Left ventricle myocardium superior (tissue), 1 donor: ENCODE measurements at regions not wholly inside any gene's neighbourhood (a gene's known extent, or its start where the extent isn't known, plus 50 kb on each side); places are given as distances from the start of the nearest gene placed in this dataset.

Experiments
- ATAC-seq: fragments of 200-7000 bp; cut with Tn5 transposase; one replicate; pipeline ENCODE4 v1.9.1; 2020; ENCODE audit warnings: mild to moderate bottlenecking, moderate library complexity
- DNase-seq: peaks from one replicate; pipeline ENCODE4 v3.0.0-alpha.2; 2020
- intact Hi-C: fragments of 100-400 bp; cut with micrococcal nuclease; formaldehyde crosslinking; loops from one replicate; pipeline ENCODE4 v1.11.0; 2022
- donor health status: DM: no; HTN: yes; CAD: no; lungs with severe emphysema.

DNA sequence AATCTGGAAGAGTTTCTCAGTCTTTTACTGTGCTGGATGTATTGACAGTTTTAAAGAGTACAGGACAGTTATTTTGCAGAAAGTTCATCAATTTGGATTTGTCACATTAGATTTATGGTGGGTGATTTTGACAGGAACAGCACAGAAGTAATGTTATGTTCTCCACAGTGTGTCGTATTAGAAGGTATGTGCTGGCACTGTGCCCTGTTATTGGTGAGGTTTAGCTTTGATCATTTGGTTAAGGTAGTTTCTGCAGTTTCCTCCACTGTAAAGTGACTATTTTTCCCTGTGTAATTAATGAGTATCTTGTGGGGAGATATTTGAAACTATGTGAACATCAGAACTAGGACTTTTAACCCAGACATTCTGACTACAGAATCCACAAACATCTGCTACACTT lies 308.5 kb upstream of the TBX3 start:
- no peak for ATAC-seq
- DNase-seq: no peak
- intact Hi-C loops: no loop called here

DNA sequence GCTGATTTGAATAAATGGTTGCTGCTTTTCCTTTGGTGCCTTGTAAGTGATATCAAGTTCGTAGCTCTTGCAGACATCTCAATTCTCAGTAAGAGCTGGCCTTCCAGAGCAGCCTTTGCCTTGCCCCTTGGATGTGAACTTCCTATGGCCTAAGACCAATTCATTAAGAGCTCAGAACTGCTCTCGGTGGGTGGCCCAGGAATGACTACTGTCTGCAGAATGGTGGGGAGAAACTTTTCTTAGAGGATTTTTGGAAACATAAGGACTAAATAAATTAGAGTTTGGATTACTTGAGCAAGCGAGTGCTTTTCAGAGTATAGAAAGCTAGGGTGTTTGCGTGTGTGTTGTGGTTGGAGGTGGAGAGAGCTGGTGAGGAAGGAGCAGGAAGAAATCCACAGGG lies 306.4 kb upstream of the TBX3 start:
- ATAC-seq (no peak), DNase-seq (no peak)
- intact Hi-C loops: no loop called here

DNA sequence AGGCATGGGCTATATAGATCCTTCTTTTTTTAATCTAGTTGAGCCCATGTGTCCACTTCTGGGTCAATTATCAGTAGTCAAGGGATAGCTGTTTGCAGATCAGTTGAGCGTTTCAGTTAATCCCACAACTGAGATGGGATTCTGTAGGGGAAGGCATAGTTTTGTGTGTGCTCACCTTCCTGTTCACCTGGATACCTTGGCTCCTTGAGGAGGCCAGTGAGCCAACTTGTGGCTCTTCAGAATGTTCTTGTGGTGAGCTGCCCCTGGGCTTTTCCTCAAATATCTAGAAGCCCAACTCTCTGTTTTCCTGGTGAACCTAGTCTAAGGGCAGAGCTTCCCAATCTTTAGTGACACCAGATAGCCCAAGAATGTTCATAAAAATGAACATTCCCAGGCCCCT lies 302.9 kb upstream of the TBX3 start:
- intact Hi-C loops: no loop called here
- DNase-seq (no peak), ATAC-seq (no peak)

DNA sequence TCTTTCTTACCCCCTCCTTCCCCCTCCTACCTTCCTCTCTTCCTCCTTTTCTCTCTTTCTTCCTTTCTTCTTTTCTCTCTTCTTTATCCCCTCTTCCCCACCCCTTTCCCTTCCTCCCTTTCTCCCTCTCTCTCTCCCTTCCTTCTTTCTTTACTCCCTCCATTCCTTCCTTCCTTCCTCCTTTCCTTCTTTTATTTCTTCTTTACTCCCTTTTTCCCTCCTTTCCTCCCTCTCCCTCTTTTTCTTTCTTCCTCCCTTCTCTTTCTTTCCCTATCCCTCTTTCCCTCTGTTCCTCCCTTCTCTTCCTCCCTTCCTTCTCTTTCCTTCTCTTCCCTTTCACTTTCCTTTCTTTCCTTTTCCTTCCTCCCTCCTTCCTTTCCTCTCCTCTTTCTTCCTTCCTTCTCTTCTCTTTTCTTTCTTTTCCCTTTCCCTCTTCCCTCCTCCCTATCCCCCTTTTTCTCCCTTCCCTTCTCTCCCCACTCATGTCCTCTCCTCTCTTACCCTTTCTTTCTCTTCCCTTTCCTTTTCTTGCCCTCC lies 302.3 kb upstream of the TBX3 start:
- DNase-seq (no peak), ATAC-seq (no peak)
- intact Hi-C loops: no loop called here

DNA sequence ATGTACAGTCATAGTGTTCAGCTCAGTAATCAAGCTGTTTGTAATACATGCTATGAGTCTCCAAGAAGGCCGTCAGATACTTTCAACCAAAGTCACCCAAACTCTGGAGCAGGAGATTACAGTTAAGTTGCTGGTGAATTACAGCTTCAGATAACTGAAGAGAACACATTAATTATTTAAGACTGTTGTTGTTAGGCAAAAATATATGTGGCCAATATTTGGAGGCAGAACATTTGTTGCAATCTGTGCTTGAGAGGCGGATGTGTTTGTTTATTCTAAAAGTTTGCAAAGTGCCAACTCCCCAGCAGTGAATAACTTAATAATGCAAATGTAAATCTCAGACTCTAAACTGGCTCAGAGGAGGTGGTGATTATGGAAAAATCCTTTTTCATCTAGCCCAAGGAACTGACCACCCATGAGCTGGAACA lies 300.7 kb upstream of the TBX3 start:
- intact Hi-C loops: no loop called here

DNA sequence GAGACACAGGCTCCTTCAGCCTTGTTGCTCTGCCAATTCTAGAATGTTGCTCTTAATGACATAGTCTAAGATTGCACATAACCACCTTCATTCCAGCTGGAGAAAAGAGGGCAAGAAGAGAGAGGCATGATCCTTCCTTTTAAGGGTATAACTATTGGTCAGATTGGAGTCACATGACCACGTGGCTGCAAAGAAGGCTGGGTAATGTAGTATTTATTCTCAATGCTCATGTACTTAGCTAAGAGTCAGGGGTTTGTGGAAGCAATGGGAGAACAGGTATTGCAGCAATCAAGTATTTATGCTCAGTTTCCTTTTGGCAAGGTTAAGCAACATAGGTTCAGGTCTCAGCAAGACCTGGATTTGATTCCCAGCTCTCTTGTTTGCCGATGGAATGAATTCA lies 298.8 kb upstream of the TBX3 start:
- DNase-seq (no peak), ATAC-seq (no peak)
- intact Hi-C loops: no loop called here

More for the DNA sequence above, 300.7 kb upstream of the TBX3 start:
- no peak for ATAC-seq
- DNase-seq: no peak

DNA sequence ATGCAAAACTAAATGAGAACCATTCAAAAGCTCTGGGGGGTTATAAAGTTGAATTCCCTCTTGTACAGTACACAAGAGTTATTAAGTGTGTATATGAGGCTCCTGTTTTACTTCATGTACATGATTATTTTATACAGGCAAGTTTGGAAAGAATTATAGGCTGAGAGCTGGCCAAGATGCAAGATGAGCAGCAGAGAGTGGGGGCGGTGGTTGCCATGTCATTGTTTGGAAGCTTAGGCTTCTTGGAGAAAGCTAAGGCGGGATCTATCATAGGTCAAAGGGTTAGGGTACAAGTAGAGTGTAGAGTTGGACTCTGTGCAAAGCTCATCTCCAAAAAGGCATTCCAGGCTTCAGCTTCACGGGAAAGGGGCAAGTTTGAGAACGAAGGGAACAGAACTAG lies 297.1 kb upstream of the TBX3 start:
- no peak for DNase-seq
- no peak for ATAC-seq
- intact Hi-C loops: no loop called here

DNA sequence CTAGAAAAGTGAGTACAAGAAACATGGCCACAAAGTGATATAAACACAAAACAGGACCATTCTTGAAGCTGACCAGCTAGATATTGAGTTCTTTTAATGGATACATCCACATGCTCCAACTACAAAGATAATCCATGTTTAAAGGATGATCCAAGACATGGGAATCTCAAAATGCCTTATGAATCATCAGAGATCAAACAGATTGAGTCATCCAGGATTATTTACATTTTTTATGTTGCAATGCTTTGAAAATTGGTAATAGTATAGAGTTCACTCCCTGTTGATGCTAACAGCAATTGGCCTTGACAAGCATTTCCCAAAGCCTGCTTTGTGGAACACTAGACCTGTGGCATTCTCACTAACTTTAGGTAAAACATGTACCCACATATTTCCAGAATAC lies 293.0 kb upstream of the TBX3 start:
- intact Hi-C loops: no loop called here
- ATAC-seq (no peak), DNase-seq (no peak)

DNA sequence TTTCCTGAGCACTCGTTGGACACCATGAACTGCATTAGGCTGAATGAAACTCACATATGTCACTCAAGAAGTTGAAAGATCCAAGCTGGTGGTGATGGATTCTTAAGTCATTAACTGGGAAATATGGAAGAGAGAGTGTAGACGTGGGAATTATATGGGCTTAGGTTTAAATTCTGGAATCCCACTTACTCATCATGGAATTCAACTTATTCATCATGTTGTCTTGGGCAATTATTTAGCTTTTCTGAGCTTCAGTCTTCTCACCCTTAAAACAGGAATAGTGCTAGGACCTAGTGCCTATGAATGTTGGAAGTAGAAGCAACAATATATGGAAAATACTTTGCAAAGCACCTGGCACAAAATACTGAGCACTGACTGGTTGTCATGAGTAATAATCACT lies 292.4 kb upstream of the TBX3 start:
- intact Hi-C loops: no loop called here
- ATAC-seq: no peak

DNA sequence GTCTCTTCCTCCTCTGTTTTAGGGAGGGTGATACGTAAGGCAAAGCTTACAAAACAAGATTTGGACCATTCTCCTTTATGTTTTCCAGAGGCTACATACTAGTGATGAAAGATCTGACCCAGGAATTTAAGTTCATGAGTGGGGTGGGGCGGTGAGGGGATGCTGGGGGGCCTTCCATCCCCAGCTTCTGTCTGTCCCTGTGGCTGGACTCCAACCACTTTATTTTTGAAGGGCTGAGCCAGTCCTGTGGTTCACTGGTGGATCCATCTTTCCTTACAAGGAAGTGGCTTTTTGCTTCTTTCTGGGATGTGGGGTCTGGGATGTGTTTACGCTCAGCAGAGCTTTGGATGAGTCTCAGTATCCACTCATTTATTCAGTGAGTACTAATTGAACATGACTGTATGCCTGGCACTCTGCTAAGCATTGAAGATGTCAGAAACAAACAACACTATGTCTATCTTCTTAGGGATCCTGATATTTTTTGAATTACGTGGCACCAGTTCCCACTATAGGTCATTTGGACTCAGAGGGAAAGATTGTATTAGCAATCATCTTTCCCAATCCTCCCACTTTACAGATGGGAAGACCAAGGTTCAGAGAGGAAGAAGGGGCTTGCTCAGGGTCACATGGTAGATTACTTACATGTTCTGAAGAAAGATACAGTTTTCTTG lies 291.8 kb upstream of the TBX3 start:
- DNase-seq (peak; percentile 29), ATAC-seq (peak; percentile 43)
- intact Hi-C loops: no loop called here

More for the DNA sequence above, 292.4 kb upstream of the TBX3 start:
- DNase-seq: no peak

DNA sequence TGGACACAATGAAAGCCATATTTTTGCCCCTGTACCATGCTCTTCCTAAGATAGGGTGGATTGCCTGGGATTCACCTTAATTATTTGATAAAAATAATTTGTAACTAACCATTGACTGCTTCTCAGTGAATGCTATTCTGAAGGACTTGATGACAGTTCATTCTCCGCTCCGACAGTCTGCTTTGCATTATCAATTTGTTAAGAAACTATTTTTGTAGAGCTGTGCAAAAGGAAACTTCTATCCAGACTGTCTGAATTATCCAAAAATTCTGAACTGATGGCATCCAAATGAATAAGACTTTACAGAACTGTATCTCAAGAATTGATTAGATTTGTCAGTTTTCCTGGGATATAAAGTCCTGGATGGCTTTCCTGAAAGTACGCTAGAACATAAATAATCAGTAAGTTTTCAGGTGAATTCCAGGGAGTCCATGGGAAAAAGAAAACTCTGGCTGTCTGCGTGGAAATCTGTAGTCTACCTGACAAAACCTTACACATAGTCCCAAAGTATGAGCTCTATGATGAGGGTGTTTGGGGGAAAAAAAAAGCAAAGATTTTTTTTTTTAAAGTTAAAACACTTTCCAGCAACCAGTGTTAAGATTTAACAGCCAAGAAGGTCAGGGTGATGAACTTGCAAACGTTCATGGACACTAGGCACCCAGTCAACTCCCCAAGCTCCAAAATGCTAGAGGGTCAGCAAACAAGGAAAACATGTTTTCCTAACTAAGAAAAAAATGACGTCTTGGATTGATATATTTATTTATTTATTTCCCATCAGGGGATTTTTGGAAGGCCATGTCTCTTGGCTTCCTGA lies 291.1 kb upstream of the TBX3 start:
- ATAC-seq (peak; percentile 19), DNase-seq (no peak)
- intact Hi-C loops: no loop called here

DNA sequence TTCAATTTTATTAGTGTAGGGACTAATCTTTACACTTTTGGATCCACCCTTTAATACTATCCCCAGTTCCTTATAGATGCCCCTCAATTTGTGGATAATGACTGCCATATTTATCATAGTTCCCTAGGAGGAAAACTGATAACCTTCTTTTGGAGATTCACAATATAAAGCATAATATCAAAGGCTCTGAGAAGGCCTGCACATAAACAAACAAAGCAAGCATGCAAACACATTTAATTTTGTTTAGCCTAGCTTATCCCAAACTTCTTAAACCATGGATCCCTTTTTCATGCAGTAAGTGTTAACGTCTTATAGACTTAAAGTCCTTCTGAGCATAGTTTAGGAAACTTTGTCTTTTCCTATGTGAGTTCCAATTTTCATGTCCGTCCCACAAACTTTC lies 290.4 kb upstream of the TBX3 start:
- intact Hi-C loops: no loop called here
- DNase-seq: no peak
- no peak for ATAC-seq

DNA sequence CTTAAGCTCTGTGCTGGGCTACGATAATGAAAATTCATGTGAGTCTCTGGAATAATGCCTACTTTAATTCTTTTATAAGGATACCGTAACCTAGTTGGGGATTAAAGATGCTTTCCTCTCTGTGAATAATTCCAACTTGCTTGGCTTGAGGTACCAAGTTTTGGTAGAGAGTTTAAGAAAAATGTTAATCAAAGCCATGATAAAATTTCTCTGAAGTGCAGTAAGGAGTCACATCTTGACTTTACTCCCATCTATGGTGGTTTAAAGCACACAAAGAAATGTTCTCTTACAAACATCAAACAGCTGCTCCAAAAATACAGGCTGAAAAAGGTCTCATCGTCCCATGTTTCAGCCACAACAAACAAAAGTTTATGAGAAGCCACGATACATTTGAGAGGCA lies 284.8 kb upstream of the TBX3 start:
- no peak for ATAC-seq
- intact Hi-C loops: no loop called here
- DNase-seq: no peak

DNA sequence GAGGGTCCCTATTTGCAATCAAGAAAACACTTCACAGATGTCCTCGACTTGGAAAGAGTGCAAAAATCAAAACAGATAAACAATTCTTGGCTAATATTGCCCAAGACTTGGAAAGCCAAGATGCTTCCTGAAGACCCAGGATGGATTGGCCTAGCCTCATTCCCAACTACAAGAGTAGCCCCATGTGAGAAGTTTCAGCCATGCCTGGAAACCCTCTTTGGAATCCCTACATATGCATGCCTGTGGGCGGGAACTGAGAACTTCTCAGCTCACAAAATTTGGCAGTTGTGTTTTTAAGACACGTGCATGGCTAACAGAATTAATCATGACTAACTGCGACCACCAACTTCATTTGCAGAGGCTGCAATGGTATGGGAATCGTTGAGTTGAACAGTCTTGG lies 283.2 kb upstream of the TBX3 start:
- no peak for DNase-seq
- intact Hi-C loops: no loop called here
- no peak for ATAC-seq

DNA sequence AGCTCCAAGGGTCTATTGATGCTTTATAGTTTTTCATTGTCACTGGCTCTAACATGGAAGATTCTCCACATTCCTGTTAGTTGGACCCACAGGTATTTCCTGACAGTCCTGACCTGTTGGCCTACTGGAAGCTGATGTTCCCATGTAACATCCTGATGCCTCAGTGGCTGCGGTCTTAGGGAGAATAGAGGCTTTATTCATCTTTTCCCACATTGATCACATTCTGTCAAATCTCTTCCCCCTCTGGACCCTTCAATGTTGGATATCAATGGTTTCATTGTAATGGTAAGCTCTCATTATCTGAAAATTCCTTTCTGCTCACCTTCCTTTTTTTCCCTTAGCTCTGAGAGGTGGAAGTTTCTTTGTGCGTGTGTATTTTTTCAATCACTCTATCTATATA lies 280.9 kb upstream of the TBX3 start:
- intact Hi-C loops: no loop called here
- ATAC-seq (no peak), DNase-seq (no peak)

DNA sequence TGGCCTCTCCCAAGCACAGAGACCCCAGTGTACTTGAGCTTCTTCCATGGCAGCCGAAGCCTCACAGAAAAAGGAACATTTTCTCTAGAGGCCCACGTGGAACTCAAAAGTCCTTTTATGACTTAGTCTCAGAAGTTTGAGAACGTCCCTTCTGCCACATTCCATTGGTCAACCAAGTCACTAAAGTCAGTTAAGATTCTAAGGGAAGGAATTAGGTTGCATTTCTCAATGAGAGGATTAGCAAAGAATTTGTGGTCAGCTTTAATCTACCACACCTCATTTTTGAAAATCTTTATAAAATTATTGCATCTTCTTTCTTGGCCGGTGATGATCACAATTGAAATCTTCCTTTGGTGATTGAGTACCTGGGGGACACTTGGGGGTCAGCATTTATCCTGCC lies 279.9 kb upstream of the TBX3 start:
- intact Hi-C loops: no loop called here
- no peak for ATAC-seq
- no peak for DNase-seq

DNA sequence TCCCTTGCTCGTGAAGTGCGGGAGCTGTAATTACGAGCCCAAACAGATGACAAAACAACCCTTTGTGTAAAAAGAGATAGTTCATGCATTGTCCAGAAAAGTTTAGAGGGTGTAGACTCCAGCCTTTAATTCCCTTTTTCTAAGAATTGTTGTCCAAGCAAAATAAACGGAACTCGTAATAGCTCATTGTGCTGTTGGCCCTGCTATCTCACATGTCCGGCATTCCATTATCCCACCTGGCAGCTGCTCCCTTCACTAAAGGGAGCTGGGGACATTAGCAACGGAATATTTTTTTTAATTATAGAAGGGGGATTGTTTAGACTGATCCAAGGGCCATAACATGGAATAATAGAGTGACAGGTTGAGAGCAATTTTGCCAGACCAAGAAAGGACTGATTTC lies 277.5 kb upstream of the TBX3 start:
- DNase-seq: no peak
- ATAC-seq: no peak
- intact Hi-C loops: no loop called here

DNA sequence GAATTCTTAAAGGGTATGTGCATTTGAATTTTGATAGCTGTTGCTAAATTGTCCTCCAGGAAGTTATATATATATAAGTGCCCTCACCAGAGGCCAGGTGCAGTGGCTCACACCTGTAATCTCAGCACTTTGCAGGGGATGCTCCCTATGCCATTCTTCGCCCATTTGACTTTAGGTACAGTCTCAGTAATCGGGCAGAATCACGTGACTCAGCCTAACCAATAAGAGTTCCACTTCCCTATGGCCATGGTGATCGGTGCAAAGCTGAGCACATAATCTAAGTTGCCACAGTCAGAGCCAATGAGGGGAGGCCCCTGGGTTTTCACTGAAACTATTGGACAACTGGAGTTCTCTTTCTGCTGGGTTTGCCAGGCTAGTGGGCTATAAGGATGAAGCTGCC lies 274.6 kb upstream of the TBX3 start:
- no peak for ATAC-seq

DNA sequence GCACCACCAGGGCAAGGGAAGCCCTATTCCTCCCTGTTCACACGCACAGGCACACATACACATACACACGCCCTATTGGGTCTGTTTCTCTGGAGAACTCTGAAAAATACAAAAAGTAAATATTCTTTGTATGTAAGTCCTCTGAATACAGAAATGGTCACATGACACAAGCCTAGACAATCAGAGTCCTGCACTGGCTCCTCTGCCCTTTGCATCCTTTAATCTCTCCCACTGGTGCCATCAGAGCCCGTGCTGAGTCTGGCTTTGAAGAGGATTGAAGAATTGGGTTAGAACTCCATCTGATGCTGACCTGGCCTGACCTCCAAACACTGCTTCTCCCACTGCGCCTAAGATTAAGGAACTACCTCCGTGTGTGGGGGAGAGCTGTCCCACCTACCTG lies 273.2 kb upstream of the TBX3 start:
- no peak for DNase-seq
- intact Hi-C loops: no loop called here
- ATAC-seq: no peak

More for the DNA sequence above, 274.6 kb upstream of the TBX3 start:
- intact Hi-C loops: no loop called here
- no peak for DNase-seq

DNA sequence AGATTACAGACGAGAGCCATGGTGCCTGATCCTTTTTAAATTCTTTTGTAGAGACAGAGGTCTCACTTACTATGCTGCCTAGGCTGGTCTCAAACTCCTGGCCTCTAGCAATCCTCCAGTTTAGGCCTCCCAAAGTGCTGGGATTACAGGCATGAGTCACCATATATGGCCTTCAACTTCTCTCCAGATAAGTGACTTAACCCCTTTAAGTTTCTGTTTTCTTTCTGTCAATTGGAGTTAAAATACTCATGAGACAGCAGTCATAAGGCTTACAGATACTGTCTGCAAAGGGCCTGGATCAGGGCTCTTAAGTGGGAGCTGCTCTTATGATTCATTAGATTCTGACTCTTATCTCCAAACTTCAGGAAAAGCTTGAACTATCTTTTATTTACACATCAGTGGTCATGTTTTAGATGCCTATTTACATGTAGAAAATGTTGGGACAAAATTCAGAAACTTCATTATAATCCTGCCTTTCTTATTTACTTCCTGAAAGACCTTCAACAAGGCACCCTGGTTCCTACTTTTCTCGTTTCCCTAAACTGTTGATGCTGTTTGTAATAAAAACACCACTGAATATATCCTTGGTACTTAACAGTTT lies 271.5 kb upstream of the TBX3 start:
- intact Hi-C loops: no loop called here
- ATAC-seq: no peak
- DNase-seq: no peak
